Smooth muscle cell (in vitro differentiated cells): ENCODE measurements at regions not wholly inside any gene's neighbourhood (a gene's known extent, or its start where the extent isn't known, plus 50 kb on each side); places are given as distances from the start of the nearest gene placed in this dataset.
"Not testable (repeated sequence)": the region's sequence is repeated elsewhere in the genome, so short reads cannot be mapped to it uniquely, and the experiment has no call there.

ENCODE experiments used
- DNase-seq: peaks from one replicate; lab custom pipeline; 2025; ENCODE audit not compliant: unreplicated experiment; lab: John Stamatoyannopoulos, UW
- H2AFZ ChIP-seq: fragments of 200-600 bp; sonication (generic); 2 replicates; pipeline ENCODE4 v1.6.0; 2016; ENCODE audit warnings: antibody characterized with exemption, low read depth, mild to moderate bottlenecking
- H3F3A ChIP-seq: fragments of 200-600 bp; sonication (generic); 2 replicates; pipeline ENCODE4 v1.6.0; 2017; ENCODE audit warnings: antibody characterized with exemption, low read depth
- H3K27ac ChIP-seq: fragments of 200-600 bp; sonication (generic); 2 replicates; pipeline ENCODE4 v1.5.1; 2016; ENCODE audit warnings: low read depth, mild to moderate bottlenecking
- H3K27me3 ChIP-seq: fragments of 200-600 bp; sonication (generic); 2 replicates; pipeline ENCODE4 v1.6.1; 2016; ENCODE audit warnings: low read depth, mild to moderate bottlenecking
- H3K36me3 ChIP-seq: fragments of 200-600 bp; sonication (generic); 2 replicates; pipeline ENCODE4 v1.5.1; 2016; ENCODE audit warnings: low read depth
- H3K4me1 ChIP-seq: fragments of 200-600 bp; sonication (generic); 2 replicates; pipeline ENCODE4 v1.5.1; 2016; ENCODE audit warnings: low read depth
- H3K4me2 ChIP-seq: fragments of 200-600 bp; sonication (generic); 2 replicates; pipeline ENCODE4 v1.6.0; 2016; ENCODE audit warnings: mild to moderate bottlenecking
- H3K4me3 ChIP-seq: fragments of 200-600 bp; sonication (generic); 2 replicates; pipeline ENCODE4 v1.5.1; 2016; ENCODE audit warnings: mild to moderate bottlenecking
- H3K79me2 ChIP-seq: fragments of 200-600 bp; sonication (generic); 2 replicates; pipeline ENCODE4 v1.6.0; 2016; ENCODE audit warnings: low read depth, mild to moderate bottlenecking
- H3K9ac ChIP-seq: fragments of 200-600 bp; sonication (generic); 2 replicates; pipeline ENCODE4 v1.6.0; 2016; ENCODE audit warnings: low read depth
- H3K9me3 ChIP-seq: fragments of 200-600 bp; sonication (generic); replicated peaks from 2 replicates; pipeline ENCODE4 v1.5.1; 2016; ENCODE audit warnings: low read depth
- H4K20me1 ChIP-seq: fragments of 200-600 bp; sonication (generic); 2 replicates; pipeline ENCODE4 v1.6.0; 2016; ENCODE audit warnings: low read depth
- WGBS: methylation state at CpG from one replicate; pipeline ENCODE4 v1.1.7; 2016; ENCODE audit warnings: low lambda C conversion rate; 5-methylcytosine and 5-hydroxymethylcytosine counted together
- TF ChIP-seq, protein P1 (sequence below): fragments of 200-600 bp; sonication (generic); IDR thresholded peaks from 2 replicates; pipeline ENCODE4 v1.5.1; 2017; ENCODE audit warnings: borderline replicate concordance, mild to moderate bottlenecking, antibody characterized with exemption; ENCODE audit not compliant: insufficient read depth, poor library complexity, severe bottlenecking

DNA sequence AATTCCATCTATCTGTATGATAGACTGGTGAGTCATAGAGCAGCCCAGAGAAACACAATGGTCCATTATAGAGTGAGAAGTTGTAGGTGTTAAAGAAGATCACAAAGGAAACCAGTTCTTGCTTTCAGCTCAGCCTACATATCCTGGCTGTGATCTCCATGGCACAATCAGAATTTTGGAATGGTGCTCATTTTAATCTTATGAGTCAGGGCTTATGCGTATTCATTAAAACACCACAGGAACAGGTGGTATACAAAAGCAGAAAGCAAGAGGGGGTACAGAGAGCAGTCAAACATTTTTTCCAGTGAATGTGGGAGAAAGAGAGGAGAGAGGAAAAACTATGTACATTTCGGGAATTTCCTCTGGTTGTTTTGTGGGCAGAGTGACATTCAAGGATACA, 126.9 kb downstream of the MFAP3L start:
- H3K27me3 ChIP-seq: no peaks in the 10 kb centered on the region
- DNase-seq: no peak
- H3K4me2 ChIP-seq: no peak overlapping the region
- no peaks in the 10 kb centered on the region for H3F3A ChIP-seq
- H3K36me3 ChIP-seq: no peaks in the 10 kb centered on the region
- WGBS: 85% methylated on average over 2 of the region's 2 CpGs
- no peaks in the 10 kb centered on the region for H4K20me1 ChIP-seq
- TF ChIP-seq, protein P1, sequence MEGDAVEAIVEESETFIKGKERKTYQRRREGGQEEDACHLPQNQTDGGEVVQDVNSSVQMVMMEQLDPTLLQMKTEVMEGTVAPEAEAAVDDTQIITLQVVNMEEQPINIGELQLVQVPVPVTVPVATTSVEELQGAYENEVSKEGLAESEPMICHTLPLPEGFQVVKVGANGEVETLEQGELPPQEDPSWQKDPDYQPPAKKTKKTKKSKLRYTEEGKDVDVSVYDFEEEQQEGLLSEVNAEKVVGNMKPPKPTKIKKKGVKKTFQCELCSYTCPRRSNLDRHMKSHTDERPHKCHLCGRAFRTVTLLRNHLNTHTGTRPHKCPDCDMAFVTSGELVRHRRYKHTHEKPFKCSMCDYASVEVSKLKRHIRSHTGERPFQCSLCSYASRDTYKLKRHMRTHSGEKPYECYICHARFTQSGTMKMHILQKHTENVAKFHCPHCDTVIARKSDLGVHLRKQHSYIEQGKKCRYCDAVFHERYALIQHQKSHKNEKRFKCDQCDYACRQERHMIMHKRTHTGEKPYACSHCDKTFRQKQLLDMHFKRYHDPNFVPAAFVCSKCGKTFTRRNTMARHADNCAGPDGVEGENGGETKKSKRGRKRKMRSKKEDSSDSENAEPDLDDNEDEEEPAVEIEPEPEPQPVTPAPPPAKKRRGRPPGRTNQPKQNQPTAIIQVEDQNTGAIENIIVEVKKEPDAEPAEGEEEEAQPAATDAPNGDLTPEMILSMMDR: no peak
- H3K79me2 ChIP-seq: no peaks in the 10 kb centered on the region
- no peak overlapping the region for H3K4me3 ChIP-seq
- no peaks in the 10 kb centered on the region for H3K4me1 ChIP-seq
- H3K27ac ChIP-seq: no peak overlapping the region
- no peak overlapping the region for H2AFZ ChIP-seq
- no peak overlapping the region for H3K9ac ChIP-seq
- no peaks in the 10 kb centered on the region for H3K9me3 ChIP-seq

DNA sequence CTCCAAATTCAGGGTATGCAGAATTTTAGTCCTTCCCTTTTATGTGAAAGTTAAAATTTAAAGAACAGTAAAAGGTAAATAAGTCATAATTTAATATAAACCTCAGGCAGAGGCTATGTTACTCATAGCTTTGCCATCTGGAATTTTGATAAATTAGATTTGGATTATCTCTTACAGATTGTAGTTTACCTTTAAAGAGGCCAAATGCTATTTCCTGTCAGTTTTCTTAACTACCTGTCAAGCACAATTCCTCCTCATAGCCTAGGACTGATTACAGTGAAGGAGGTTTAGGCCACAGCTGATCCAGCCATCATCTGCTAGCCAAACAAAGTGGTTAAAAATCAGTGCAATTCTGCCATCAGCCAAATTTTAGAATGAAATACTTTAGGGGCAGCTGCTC, 128.1 kb downstream of the MFAP3L start:
- no peak overlapping the region for H3K4me2 ChIP-seq
- H3K79me2 ChIP-seq: no peaks in the 10 kb centered on the region
- H3K4me1 ChIP-seq: no peaks in the 10 kb centered on the region
- H3K4me3 ChIP-seq: no peak overlapping the region
- H4K20me1 ChIP-seq: no peaks in the 10 kb centered on the region
- H3K27ac ChIP-seq: no peak overlapping the region
- H3K9ac ChIP-seq: no peak overlapping the region
- no peak for DNase-seq
- no peaks in the 10 kb centered on the region for H3K36me3 ChIP-seq
- no peaks in the 10 kb centered on the region for H3K9me3 ChIP-seq
- TF ChIP-seq, protein P1: no peak
- no peaks in the 10 kb centered on the region for H3F3A ChIP-seq
- no peaks in the 10 kb centered on the region for H3K27me3 ChIP-seq
- H2AFZ ChIP-seq: no peak overlapping the region

DNA sequence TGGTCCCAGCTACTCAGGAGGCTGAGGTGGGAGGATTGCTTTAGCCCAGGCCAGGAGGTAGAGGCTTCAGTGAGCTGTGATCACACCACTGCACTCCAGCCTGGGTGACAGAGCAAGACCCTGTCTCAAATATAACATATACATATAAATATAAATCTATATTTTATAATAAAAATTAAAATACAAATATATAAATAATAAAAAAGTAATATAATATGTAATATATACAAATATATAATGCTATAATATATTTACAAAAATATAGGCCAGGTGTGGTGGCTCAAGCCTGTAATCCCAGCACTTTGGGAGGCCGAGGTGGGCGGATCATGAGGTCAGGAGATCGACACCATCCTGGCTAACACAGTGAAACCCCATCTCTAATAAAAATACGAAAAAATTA, 131.4 kb downstream of the MFAP3L start:
- WGBS: 98% methylated on average over 4 of the region's 4 CpGs

DNA sequence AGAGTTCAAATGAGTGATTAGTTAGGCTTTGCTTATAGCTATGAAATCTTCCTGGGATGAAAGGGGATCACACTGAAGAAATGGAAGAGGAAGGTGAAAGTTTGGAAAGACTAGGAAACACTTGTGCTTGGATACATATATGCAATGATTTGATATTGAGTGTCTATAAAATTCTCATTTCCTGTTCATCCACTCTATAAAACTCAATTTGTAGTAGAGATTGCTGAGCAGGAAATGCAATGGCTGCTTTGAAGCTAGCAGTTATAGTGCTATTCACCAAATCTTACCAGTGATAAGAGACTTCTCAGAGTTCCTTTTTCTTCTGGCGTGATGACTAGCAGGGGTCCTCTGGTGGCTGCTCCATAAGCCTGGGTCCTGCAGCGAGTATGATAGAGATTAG, 128.1 kb upstream of the HPF1 start:
- WGBS: 59% methylated on average over 2 of the region's 2 CpGs
- Histone ChIP-seq H4K20me1 (no peaks in the 10 kb centered on the region), H3K36me3 (no peaks in the 10 kb centered on the region), H3K9me3 (no peaks in the 10 kb centered on the region), H3K4me1 (no peaks in the 10 kb centered on the region), H3K9ac (no peak overlapping the region), H2AFZ (no peak overlapping the region), H3K27me3 (no peaks in the 10 kb centered on the region), H3K79me2 (no peaks in the 10 kb centered on the region), H3K27ac (no peak overlapping the region), H3K4me2 (no peak overlapping the region), H3K4me3 (no peak overlapping the region), H3F3A (no peaks in the 10 kb centered on the region)
- DNase-seq: no peak
- TF ChIP-seq, protein P1: no peak

More for the DNA sequence above, 131.4 kb downstream of the MFAP3L start:
- H4K20me1 ChIP-seq, H3K27ac ChIP-seq, H3K9ac ChIP-seq, H3K4me2 ChIP-seq, H2AFZ ChIP-seq, H3K9me3 ChIP-seq, H3F3A ChIP-seq, H3K4me1 ChIP-seq, DNase-seq, H3K4me3 ChIP-seq, H3K36me3 ChIP-seq, H3K27me3 ChIP-seq, H3K79me2 ChIP-seq: not testable (repeated sequence)
